GM23338 (cell line): ENCODE measurements at regions not wholly inside any gene's neighbourhood (a gene's known extent, or its start where the extent isn't known, plus 50 kb on each side); places are given as distances from the start of the nearest gene placed in this dataset.
A peak's percentile ranks its signal among the peaks of the same experiment; 100 is the strongest.

Experiments used
- ATAC-seq: fragments of 200-7000 bp; cut with Tn5 transposase; 3 replicates; pipeline ENCODE4 v1.9.1; 2020
- DNase-seq: peaks from one replicate; pipeline ENCODE4 v3.0.0-alpha.2; 2015; ENCODE audit warnings: low spot score
- H2AFZ ChIP-seq: fragments of 200-600 bp; sonication (generic); 2 replicates; pipeline ENCODE4 v1.8.0; 2016; ENCODE audit warnings: antibody characterized with exemption, mild to moderate bottlenecking, moderate library complexity
- H3F3A ChIP-seq: fragments of 200-600 bp; sonication (generic); replicated peaks from 2 replicates; pipeline ENCODE4 v1.8.0; 2017; ENCODE audit warnings: antibody characterized with exemption, mixed run types, low read depth
- H3K27ac ChIP-seq: fragments of 200-600 bp; sonication (generic); 2 replicates; pipeline ENCODE4 v1.6.1; 2016; ENCODE audit warnings: low read depth
- H3K27me3 ChIP-seq: fragments of 200-600 bp; sonication (generic); 2 replicates; pipeline ENCODE4 v1.8.0; 2016; ENCODE audit warnings: mild to moderate bottlenecking, mixed run types, moderate library complexity; ENCODE audit not compliant: insufficient read depth
- H3K36me3 ChIP-seq: fragments of 200-600 bp; sonication (generic); 2 replicates; pipeline ENCODE4 v1.8.0; 2016; ENCODE audit warnings: mild to moderate bottlenecking; ENCODE audit not compliant: insufficient read depth
- H3K4me1 ChIP-seq: fragments of 200-600 bp; sonication (generic); 2 replicates; pipeline ENCODE4 v1.8.0; 2016; ENCODE audit warnings: mild to moderate bottlenecking, moderate library complexity; ENCODE audit not compliant: insufficient read depth
- H3K4me2 ChIP-seq: fragments of 200-600 bp; sonication (generic); 2 replicates; pipeline ENCODE4 v1.7.1; 2017; ENCODE audit warnings: mixed run types
- H3K4me3 ChIP-seq: fragments of 200-600 bp; sonication (generic); 2 replicates; pipeline ENCODE4 v1.6.1; 2016; ENCODE audit warnings: mixed run types
- H3K79me2 ChIP-seq: fragments of 200-600 bp; sonication (generic); replicated peaks from 2 replicates; pipeline ENCODE4 v1.8.0; 2017; ENCODE audit warnings: mild to moderate bottlenecking; ENCODE audit not compliant: insufficient read depth
- H3K9me2 ChIP-seq: fragments of 200-600 bp; sonication (generic); 2 replicates; pipeline ENCODE4 v1.8.0; 2017; ENCODE audit not compliant: insufficient read depth
- H4K20me1 ChIP-seq: fragments of 200-600 bp; sonication (generic); replicated peaks from 2 replicates; pipeline ENCODE4 v1.8.0; 2017; ENCODE audit warnings: mild to moderate bottlenecking; ENCODE audit not compliant: insufficient read depth
- H3K27ac Mint-ChIP-seq: 2 replicates; pipeline ENCODE4 v1.8.0; 2020; ENCODE audit warnings: inconsistent platforms, mild to moderate bottlenecking, moderate library complexity, mixed read lengths
- H3K27me3 Mint-ChIP-seq: 3 replicates; pipeline ENCODE4 v1.8.0; 2022; ENCODE audit warnings: low read depth, mild to moderate bottlenecking, moderate library complexity, mixed read lengths, inconsistent platforms; ENCODE audit not compliant: insufficient read depth, poor library complexity
- H3K36me3 Mint-ChIP-seq: 3 replicates; pipeline ENCODE4 v1.8.0; 2021; ENCODE audit warnings: low read depth, mild to moderate bottlenecking, inconsistent platforms, moderate library complexity, mixed read lengths
- H3K4me1 Mint-ChIP-seq: 3 replicates; pipeline ENCODE4 v1.8.0; 2020; ENCODE audit warnings: mild to moderate bottlenecking, inconsistent platforms, mixed read lengths
- H3K4me3 Mint-ChIP-seq: 3 replicates; pipeline ENCODE4 v1.8.0; 2021; ENCODE audit warnings: moderate library complexity, mild to moderate bottlenecking, inconsistent platforms, mixed read lengths
- H3K9me3 Mint-ChIP-seq: 3 replicates; pipeline ENCODE4 v1.8.0; 2020; ENCODE audit warnings: moderate library complexity, mild to moderate bottlenecking, inconsistent platforms, mixed read lengths
- CREB1 ChIP-seq: fragments of 250-450 bp; sonication (Bioruptor Pico); IDR thresholded peaks from 2 replicates; pipeline ENCODE4 v1.5.0; 2020; ENCODE audit warnings: low read depth, mild to moderate bottlenecking, moderate library complexity
- EZH2 ChIP-seq: fragments of 200-600 bp; sonication (generic); IDR thresholded peaks from one replicate; pipeline ENCODE4 v1.8.0; 2017; ENCODE audit warnings: antibody characterized with exemption, mild to moderate bottlenecking, low read depth; ENCODE audit not compliant: unreplicated experiment
- EZH2phosphoT487 ChIP-seq: fragments of 200-600 bp; sonication (generic); IDR thresholded peaks from one replicate; pipeline ENCODE4 v1.8.1; 2018; ENCODE audit warnings: antibody characterized with exemption; ENCODE audit not compliant: unreplicated experiment
- JUNB ChIP-seq: IDR thresholded peaks from one replicate; pipeline ENCODE4 v1.6.1; 2016; ENCODE audit warnings: antibody characterized with exemption; ENCODE audit not compliant: unreplicated experiment
- NANOG ChIP-seq: IDR thresholded peaks from 2 replicates; pipeline ENCODE4 v1.6.1; 2016; ENCODE audit warnings: antibody characterized with exemption, borderline replicate concordance
- POLR2AphosphoS5 ChIP-seq: IDR thresholded peaks from 2 replicates; pipeline ENCODE4 v1.6.1; 2016; ENCODE audit warnings: antibody characterized with exemption, low read depth
- STAT1 ChIP-seq: IDR thresholded peaks from one replicate; pipeline ENCODE4 v1.6.1; 2016; ENCODE audit warnings: antibody characterized with exemption; ENCODE audit not compliant: unreplicated experiment
- ZNF114 ChIP-seq: fragments of 250-450 bp; sonication (Bioruptor Pico); IDR thresholded peaks from 2 replicates; pipeline ENCODE4 v1.5.0; 2020; ENCODE audit warnings: mild to moderate bottlenecking, moderate library complexity
- ZNF331 ChIP-seq: fragments of 250-450 bp; sonication (Bioruptor Pico); IDR thresholded peaks from 2 replicates; pipeline ENCODE4 v1.5.0; 2020; ENCODE audit warnings: low read depth, mild to moderate bottlenecking, moderate library complexity
- TF ChIP-seq, protein P1 (sequence below): fragments of 250-450 bp; sonication (Bioruptor Pico); IDR thresholded peaks from 2 replicates; pipeline ENCODE4 v1.5.0; 2020; ENCODE audit warnings: mild to moderate bottlenecking, moderate library complexity
- TF ChIP-seq, protein P2 (sequence below), 2 experiments: fragments of 200-600 bp in 1 of 2; sonication (generic) in 1 of 2; conservative IDR thresholded peaks; 2 replicates each; pipeline versions ENCODE4 v1.5.1 to v1.6.1; 2016 to 2017; ENCODE audit warnings: antibody characterized with exemption in 2 of 2, low read depth in 2 of 2, mild to moderate bottlenecking in 2 of 2, moderate library complexity in 1 of 2
- TF ChIP-seq, protein P3 (sequence below): IDR thresholded peaks from 2 replicates; pipeline ENCODE4 v1.6.1; 2016; ENCODE audit warnings: antibody characterized with exemption
- TF ChIP-seq, protein P4 (sequence below): IDR thresholded peaks from one replicate; pipeline ENCODE4 v1.6.1; 2018; ENCODE audit warnings: antibody characterized with exemption; ENCODE audit not compliant: unreplicated experiment

DNA sequence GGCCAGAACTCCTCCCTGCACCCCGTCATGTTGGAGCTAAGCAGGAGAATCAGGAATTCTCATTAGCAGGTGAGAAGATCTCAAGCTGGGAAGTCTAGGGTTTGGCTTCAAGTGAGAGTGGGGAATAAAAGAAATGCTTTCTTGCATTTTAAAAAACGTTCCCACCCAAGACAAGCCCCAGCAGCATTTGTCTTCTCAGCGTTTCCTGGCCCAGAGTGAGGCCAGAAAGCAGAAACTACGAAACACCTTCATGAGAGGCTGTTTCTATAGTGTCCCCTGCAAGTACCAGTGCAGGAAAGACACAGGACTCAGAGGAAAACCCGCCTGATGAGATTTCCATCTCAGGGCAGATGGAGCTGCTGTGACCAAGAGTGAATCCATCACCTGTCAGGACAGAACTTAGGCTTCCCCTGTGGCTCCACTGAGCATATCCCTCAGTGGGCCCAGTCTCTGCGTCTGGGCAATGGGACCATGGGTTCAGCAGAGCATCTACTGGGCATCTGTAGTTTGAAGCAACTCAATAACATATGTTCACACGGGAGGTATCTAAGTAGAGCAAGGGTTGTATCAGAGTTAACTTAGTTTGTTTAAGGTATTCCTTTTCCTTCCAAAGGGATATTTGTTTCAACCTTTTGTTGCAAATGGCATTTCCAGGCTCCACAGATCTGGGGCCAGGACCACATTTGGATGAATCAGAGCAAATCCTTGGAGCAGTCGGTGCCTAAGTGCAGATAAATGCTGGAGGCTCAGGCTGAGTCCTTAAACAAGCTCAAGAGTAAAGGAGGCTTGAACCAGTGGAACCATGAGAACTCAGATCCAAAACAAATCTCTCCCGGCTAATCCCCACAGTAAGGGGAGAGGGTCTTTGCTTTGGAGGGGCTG lies 548.3 kb downstream of the MIAT start:
- DNase-seq: no peak

More for the DNA sequence above, 548.3 kb downstream of the MIAT start:
- TF ChIP-seq, protein P1, sequence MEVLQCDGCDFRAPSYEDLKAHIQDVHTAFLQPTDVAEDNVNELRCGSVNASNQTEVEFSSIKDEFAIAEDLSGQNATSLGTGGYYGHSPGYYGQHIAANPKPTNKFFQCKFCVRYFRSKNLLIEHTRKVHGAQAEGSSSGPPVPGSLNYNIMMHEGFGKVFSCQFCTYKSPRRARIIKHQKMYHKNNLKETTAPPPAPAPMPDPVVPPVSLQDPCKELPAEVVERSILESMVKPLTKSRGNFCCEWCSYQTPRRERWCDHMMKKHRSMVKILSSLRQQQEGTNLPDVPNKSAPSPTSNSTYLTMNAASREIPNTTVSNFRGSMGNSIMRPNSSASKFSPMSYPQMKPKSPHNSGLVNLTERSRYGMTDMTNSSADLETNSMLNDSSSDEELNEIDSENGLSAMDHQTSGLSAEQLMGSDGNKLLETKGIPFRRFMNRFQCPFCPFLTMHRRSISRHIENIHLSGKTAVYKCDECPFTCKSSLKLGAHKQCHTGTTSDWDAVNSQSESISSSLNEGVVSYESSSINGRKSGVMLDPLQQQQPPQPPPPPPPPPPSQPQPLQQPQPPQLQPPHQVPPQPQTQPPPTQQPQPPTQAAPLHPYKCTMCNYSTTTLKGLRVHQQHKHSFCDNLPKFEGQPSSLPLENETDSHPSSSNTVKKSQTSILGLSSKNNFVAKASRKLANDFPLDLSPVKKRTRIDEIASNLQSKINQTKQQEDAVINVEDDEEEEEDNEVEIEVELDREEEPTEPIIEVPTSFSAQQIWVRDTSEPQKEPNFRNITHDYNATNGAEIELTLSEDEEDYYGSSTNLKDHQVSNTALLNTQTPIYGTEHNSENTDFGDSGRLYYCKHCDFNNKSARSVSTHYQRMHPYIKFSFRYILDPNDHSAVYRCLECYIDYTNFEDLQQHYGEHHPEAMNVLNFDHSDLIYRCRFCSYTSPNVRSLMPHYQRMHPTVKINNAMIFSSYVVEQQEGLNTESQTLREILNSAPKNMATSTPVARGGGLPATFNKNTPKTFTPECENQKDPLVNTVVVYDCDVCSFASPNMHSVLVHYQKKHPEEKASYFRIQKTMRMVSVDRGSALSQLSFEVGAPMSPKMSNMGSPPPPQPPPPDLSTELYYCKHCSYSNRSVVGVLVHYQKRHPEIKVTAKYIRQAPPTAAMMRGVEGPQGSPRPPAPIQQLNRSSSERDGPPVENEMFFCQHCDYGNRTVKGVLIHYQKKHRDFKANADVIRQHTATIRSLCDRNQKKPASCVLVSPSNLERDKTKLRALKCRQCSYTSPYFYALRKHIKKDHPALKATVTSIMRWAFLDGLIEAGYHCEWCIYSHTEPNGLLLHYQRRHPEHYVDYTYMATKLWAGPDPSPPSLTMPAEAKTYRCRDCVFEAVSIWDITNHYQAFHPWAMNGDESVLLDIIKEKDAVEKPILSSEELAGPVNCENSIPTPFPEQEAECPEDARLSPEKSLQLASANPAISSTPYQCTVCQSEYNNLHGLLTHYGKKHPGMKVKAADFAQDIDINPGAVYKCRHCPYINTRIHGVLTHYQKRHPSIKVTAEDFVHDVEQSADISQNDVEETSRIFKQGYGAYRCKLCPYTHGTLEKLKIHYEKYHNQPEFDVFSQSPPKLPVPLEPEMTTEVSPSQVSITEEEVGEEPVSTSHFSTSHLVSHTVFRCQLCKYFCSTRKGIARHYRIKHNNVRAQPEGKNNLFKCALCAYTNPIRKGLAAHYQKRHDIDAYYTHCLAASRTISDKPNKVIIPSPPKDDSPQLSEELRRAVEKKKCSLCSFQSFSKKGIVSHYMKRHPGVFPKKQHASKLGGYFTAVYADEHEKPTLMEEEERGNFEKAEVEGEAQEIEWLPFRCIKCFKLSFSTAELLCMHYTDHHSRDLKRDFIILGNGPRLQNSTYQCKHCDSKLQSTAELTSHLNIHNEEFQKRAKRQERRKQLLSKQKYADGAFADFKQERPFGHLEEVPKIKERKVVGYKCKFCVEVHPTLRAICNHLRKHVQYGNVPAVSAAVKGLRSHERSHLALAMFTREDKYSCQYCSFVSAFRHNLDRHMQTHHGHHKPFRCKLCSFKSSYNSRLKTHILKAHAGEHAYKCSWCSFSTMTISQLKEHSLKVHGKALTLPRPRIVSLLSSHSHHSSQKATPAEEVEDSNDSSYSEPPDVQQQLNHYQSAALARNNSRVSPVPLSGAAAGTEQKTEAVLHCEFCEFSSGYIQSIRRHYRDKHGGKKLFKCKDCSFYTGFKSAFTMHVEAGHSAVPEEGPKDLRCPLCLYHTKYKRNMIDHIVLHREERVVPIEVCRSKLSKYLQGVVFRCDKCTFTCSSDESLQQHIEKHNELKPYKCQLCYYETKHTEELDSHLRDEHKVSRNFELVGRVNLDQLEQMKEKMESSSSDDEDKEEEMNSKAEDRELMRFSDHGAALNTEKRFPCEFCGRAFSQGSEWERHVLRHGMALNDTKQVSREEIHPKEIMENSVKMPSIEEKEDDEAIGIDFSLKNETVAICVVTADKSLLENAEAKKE (CRISPR knock-in tag): no peak
- TF ChIP-seq POLR2AphosphoS5 (no peak), STAT1 (no peak), EZH2 (no peak), JUNB (no peak), ZNF114 (CRISPR knock-in tag) (no peak), NANOG (no peak), ZNF331 (CRISPR knock-in tag) (no peak), EZH2phosphoT487 (no peak), CREB1 (CRISPR knock-in tag) (no peak)
- TF ChIP-seq, protein P2, sequence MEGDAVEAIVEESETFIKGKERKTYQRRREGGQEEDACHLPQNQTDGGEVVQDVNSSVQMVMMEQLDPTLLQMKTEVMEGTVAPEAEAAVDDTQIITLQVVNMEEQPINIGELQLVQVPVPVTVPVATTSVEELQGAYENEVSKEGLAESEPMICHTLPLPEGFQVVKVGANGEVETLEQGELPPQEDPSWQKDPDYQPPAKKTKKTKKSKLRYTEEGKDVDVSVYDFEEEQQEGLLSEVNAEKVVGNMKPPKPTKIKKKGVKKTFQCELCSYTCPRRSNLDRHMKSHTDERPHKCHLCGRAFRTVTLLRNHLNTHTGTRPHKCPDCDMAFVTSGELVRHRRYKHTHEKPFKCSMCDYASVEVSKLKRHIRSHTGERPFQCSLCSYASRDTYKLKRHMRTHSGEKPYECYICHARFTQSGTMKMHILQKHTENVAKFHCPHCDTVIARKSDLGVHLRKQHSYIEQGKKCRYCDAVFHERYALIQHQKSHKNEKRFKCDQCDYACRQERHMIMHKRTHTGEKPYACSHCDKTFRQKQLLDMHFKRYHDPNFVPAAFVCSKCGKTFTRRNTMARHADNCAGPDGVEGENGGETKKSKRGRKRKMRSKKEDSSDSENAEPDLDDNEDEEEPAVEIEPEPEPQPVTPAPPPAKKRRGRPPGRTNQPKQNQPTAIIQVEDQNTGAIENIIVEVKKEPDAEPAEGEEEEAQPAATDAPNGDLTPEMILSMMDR (conservative IDR thresholded peaks at IDR 0.05; ENCODE audit: low read depth in 2 of 2): no peak
- TF ChIP-seq, protein P3, sequence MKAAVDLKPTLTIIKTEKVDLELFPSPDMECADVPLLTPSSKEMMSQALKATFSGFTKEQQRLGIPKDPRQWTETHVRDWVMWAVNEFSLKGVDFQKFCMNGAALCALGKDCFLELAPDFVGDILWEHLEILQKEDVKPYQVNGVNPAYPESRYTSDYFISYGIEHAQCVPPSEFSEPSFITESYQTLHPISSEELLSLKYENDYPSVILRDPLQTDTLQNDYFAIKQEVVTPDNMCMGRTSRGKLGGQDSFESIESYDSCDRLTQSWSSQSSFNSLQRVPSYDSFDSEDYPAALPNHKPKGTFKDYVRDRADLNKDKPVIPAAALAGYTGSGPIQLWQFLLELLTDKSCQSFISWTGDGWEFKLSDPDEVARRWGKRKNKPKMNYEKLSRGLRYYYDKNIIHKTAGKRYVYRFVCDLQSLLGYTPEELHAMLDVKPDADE: no peak
- TF ChIP-seq, protein P4, sequence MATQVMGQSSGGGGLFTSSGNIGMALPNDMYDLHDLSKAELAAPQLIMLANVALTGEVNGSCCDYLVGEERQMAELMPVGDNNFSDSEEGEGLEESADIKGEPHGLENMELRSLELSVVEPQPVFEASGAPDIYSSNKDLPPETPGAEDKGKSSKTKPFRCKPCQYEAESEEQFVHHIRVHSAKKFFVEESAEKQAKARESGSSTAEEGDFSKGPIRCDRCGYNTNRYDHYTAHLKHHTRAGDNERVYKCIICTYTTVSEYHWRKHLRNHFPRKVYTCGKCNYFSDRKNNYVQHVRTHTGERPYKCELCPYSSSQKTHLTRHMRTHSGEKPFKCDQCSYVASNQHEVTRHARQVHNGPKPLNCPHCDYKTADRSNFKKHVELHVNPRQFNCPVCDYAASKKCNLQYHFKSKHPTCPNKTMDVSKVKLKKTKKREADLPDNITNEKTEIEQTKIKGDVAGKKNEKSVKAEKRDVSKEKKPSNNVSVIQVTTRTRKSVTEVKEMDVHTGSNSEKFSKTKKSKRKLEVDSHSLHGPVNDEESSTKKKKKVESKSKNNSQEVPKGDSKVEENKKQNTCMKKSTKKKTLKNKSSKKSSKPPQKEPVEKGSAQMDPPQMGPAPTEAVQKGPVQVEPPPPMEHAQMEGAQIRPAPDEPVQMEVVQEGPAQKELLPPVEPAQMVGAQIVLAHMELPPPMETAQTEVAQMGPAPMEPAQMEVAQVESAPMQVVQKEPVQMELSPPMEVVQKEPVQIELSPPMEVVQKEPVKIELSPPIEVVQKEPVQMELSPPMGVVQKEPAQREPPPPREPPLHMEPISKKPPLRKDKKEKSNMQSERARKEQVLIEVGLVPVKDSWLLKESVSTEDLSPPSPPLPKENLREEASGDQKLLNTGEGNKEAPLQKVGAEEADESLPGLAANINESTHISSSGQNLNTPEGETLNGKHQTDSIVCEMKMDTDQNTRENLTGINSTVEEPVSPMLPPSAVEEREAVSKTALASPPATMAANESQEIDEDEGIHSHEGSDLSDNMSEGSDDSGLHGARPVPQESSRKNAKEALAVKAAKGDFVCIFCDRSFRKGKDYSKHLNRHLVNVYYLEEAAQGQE: no peak
- H3K4me2 ChIP-seq: no peak overlapping the region
- Mint-ChIP-seq H3K27ac (no peak overlapping the region), H3K4me3 (no peak overlapping the region), H3K4me1 (peaks cover 28% of the 10 kb centered on the region), H3K9me3 (no peaks in the 10 kb centered on the region), H3K36me3 (no peaks in the 10 kb centered on the region), H3K27me3 (peaks cover 4% of the 10 kb centered on the region)
- H3K4me1 ChIP-seq: peaks cover 17% of the 10 kb centered on the region
- H3K27ac ChIP-seq: no peak overlapping the region
- no peaks in the 10 kb centered on the region for H4K20me1 ChIP-seq
- H3K36me3 ChIP-seq: no peaks in the 10 kb centered on the region
- peak overlapping the region; percentile 49; the same call in 1 of the 2 replicates for H2AFZ ChIP-seq
- no peaks in the 10 kb centered on the region for H3F3A ChIP-seq
- H3K9me2 ChIP-seq: peaks cover 7% of the 10 kb centered on the region; the same call in 1 of the 2 replicates
- H3K79me2 ChIP-seq: no peaks in the 10 kb centered on the region
- no peak for ATAC-seq
- no peaks in the 10 kb centered on the region for H3K27me3 ChIP-seq
- no peak overlapping the region for H3K4me3 ChIP-seq
